K562 (cell line): ENCODE measurements at regions not wholly inside any gene's neighbourhood (a gene's known extent, or its start where the extent isn't known, plus 50 kb on each side); places are given as distances from the start of the nearest gene placed in this dataset.

Experiments used
- ATAC-seq: fragments of 200-7000 bp; cut with Tn5 transposase; 3 replicates; pipeline ENCODE4 v1.9.1; 2020; ENCODE audit warnings: moderate library complexity
- BruUV-seq: library from RNA; stranded (reverse); fragments of 400-500 nt; replicated peaks from 2 replicates; lab custom pipeline; 2021; lab: Mats Ljungman, UMichigan
- CTCF ChIA-PET: fragments of 300-600 bp; formaldehyde crosslinking; extraction: SDS; loops from one replicate; lab custom pipeline; 2021; ENCODE audit warnings: low intra/inter-chr PET ratio; lab: Yijun Ruan, JAX
- POLR2A ChIA-PET: fragments of 300-600, 350-650 bp; sonication (Branson Sonifier 250); formaldehyde crosslinking; extraction: SDS; loops from one replicate; lab custom pipeline; 2021; ENCODE audit warnings: antibody characterized with exemption, inconsistent platforms; lab: Yijun Ruan, JAX
- DNase-seq, 4 experiments: peaks; one replicate each; pipeline versions ENCODE4 v3.0.0 to v3.0.0-alpha.2; 2011 to 2018; ENCODE audit warnings: low spot score in 3 of 4, mixed read lengths in 3 of 4; ENCODE audit errors: extremely low read depth in 1 of 4
- FAIRE-seq: peaks from 2 replicates; lab custom pipeline; 2011; peaks lifted over from hg19 to GRCh38; lab: Jason Lieb, UNC
- H2AFZ ChIP-seq: 2 replicates; pipeline ENCODE4 v1.6.0; 2011; ENCODE audit warnings: low read depth, low read length, control low read depth, inconsistent platforms
- H3K27ac ChIP-seq: fragments of 200-600 bp; 3 replicates; pipeline ENCODE4 v1.8.0; 2011; ENCODE audit warnings: low read depth, mild to moderate bottlenecking, control low read depth, inconsistent platforms, low read length, moderate library complexity, mixed read lengths; ENCODE audit errors: extremely low read depth
- H3K27me3 ChIP-seq, 2 experiments: fragments of 300-600 bp in 1 of 2; 2 replicates in 1 of 2; 3 replicates in 1 of 2; pipeline versions ENCODE4 v1.6.0 to v1.8.0; 2011; ENCODE audit warnings: inconsistent platforms in 2 of 2, low read length in 2 of 2, mild to moderate bottlenecking in 1 of 2, mixed read lengths in 1 of 2, moderate library complexity in 1 of 2; ENCODE audit not compliant: control insufficient read depth in 2 of 2, insufficient read depth in 2 of 2
- H3K36me3 ChIP-seq: fragments of 300-600 bp; 3 replicates; pipeline ENCODE4 v1.8.0; 2011; ENCODE audit warnings: mild to moderate bottlenecking, low read length, inconsistent platforms; ENCODE audit not compliant: control insufficient read depth, insufficient read depth
- H3K4me1 ChIP-seq, 2 experiments: fragments of 200-600 bp in 1 of 2; replicated peaks in 1 of 2; 2 replicates in 1 of 2; 3 replicates in 1 of 2; pipeline versions ENCODE4 v1.5.1 to v1.8.0; 2011; ENCODE audit warnings: inconsistent platforms in 2 of 2, low read length in 2 of 2, mild to moderate bottlenecking in 1 of 2, mixed read lengths in 1 of 2, moderate library complexity in 1 of 2; ENCODE audit not compliant: control insufficient read depth in 2 of 2, insufficient read depth in 2 of 2
- H3K4me2 ChIP-seq: 2 replicates; pipeline ENCODE4 v1.6.1; 2011; ENCODE audit warnings: low read length, control low read depth, inconsistent platforms, mixed read lengths; ENCODE audit not compliant: insufficient read depth
- H3K4me3 ChIP-seq: fragments of 200-600 bp; sonication (generic), shearing (Covaris generic); 2 replicates; pipeline ENCODE4 v1.5.1; 2016; ENCODE audit warnings: control low read depth, inconsistent platforms
- H3K79me2 ChIP-seq: fragments of 200-600 bp; 3 replicates; pipeline ENCODE4 v1.8.0; 2011; ENCODE audit warnings: low read length, inconsistent platforms; ENCODE audit not compliant: control insufficient read depth, insufficient read depth
- H3K9ac ChIP-seq, 2 experiments: 2 replicates each; pipeline versions ENCODE4 v1.6.0 to v1.6.1; 2011; ENCODE audit warnings: low read depth in 2 of 2, low read length in 2 of 2, control low read depth in 1 of 2, inconsistent platforms in 1 of 2, mild to moderate bottlenecking in 1 of 2, mixed read lengths in 1 of 2; ENCODE audit not compliant: insufficient read depth in 1 of 2
- H3K9me1 ChIP-seq: one replicate; pipeline ENCODE4 v1.6.0; 2011; ENCODE audit warnings: inconsistent platforms, mild to moderate bottlenecking, low read length, moderate library complexity; ENCODE audit not compliant: control insufficient read depth, insufficient read depth
- H3K9me3 ChIP-seq: replicated peaks from 2 replicates; pipeline ENCODE4 v1.5.1; 2011; ENCODE audit warnings: low read depth, low read length, inconsistent platforms; ENCODE audit not compliant: control insufficient read depth, insufficient read depth
- H4K20me1 ChIP-seq: replicated peaks from 2 replicates; pipeline ENCODE4 v1.6.1; 2011; ENCODE audit warnings: low read length, inconsistent platforms, mixed read lengths; ENCODE audit not compliant: control insufficient read depth, insufficient read depth
- ADNP ChIP-seq: fragments of 200-800 bp; sonication (Bioruptor generic); IDR thresholded peaks from 2 replicates; pipeline ENCODE4 v1.6.1; 2016; ENCODE audit warnings: missing genetic modification characterization, missing compliant biosample characterization
- AFF4 ChIP-seq: sonication (generic); formaldehyde crosslinking; IDR thresholded peaks from 2 replicates; pipeline ENCODE4 v1.8.0; 2023; ENCODE audit warnings: mild to moderate bottlenecking, missing genetic modification reagents
- CBX3 ChIP-seq, 2 experiments: IDR thresholded peaks; 1 replicate in 1 of 2; 2 replicates in 1 of 2; pipeline ENCODE4 v1.6.1; 2012; ENCODE audit warnings: inconsistent platforms in 2 of 2, low read length in 2 of 2, borderline replicate concordance in 1 of 2, control low read depth in 1 of 2
- DNMT1 ChIP-seq: fragments of 450-650 bp; IDR thresholded peaks from 2 replicates; pipeline ENCODE4 v1.6.1; 2016; ENCODE audit warnings: antibody characterized with exemption, mild to moderate bottlenecking
- ESRRA ChIP-seq: fragments of 450-650 bp; IDR thresholded peaks from 2 replicates; pipeline ENCODE4 v1.6.1; 2014; ENCODE audit warnings: low read depth, mild to moderate bottlenecking, moderate library complexity, borderline replicate concordance
- GABPB1 ChIP-seq: sonication (generic); formaldehyde crosslinking; IDR thresholded peaks from 2 replicates; pipeline ENCODE4 v1.8.0; 2022; ENCODE audit warnings: mild to moderate bottlenecking, missing genetic modification reagents
- KLF6 ChIP-seq: fragments of 250-450 bp; sonication (Bioruptor Pico); IDR thresholded peaks from 2 replicates; pipeline ENCODE4 v1.4.0; 2020; ENCODE audit warnings: mild to moderate bottlenecking, moderate library complexity, borderline replicate concordance
- PML ChIP-seq: IDR thresholded peaks from 2 replicates; pipeline ENCODE4 v1.6.1; 2012; ENCODE audit warnings: low read length, inconsistent platforms
- RBFOX2 ChIP-seq: fragments of 200-400 bp; formaldehyde crosslinking; IDR thresholded peaks from 2 replicates; pipeline ENCODE4 v1.6.1; 2017; ENCODE audit warnings: low read depth, mild to moderate bottlenecking, low read length, moderate library complexity
- SAFB ChIP-seq: fragments of 200-400 bp; formaldehyde crosslinking; IDR thresholded peaks from 2 replicates; pipeline ENCODE4 v1.6.1; 2017; ENCODE audit warnings: low read depth, low read length, borderline replicate concordance
- TCF15 ChIP-seq: fragments of 250-450 bp; sonication (Bioruptor Pico); IDR thresholded peaks from 2 replicates; pipeline ENCODE4 v1.8.0; 2022; ENCODE audit warnings: moderate library complexity, mild to moderate bottlenecking, inconsistent platforms
- TCF7 ChIP-seq: sonication (generic); IDR thresholded peaks from 2 replicates; pipeline ENCODE4 v1.6.1; 2016; ENCODE audit warnings: antibody characterized with exemption, borderline replicate concordance
- ZNF282 ChIP-seq: sonication (generic); formaldehyde crosslinking; IDR thresholded peaks from 2 replicates; pipeline ENCODE4 v1.8.1; 2023; ENCODE audit warnings: missing genetic modification reagents
- ZNF518B ChIP-seq: fragments of 250-450 bp; sonication (Bioruptor Pico); IDR thresholded peaks from 2 replicates; pipeline ENCODE4 v1.5.0; 2021; ENCODE audit warnings: mild to moderate bottlenecking, moderate library complexity
- ZNF589 ChIP-seq: fragments of 200-800 bp; sonication (Bioruptor generic); IDR thresholded peaks from 2 replicates; pipeline ENCODE4 v1.6.1; 2016; ENCODE audit warnings: low read depth, missing genetic modification characterization, missing compliant biosample characterization
- ZNF644 ChIP-seq: fragments of 200-800 bp; sonication (Bioruptor generic); IDR thresholded peaks from 2 replicates; pipeline ENCODE4 v1.6.1; 2016; ENCODE audit warnings: low read depth, missing genetic modification characterization, missing compliant biosample characterization
- WGBS: fragments of 100-300 bp; shearing (Covaris generic); methylation state at CpG from one replicate; pipeline ENCODE4 v1.1.6; 2016; ENCODE audit warnings: low coverage, mixed read lengths; ENCODE audit not compliant: insufficient coverage; ENCODE audit errors: missing lambda C conversion rate; 5-methylcytosine and 5-hydroxymethylcytosine counted together
- in situ Hi-C: fragments of 300-500 bp; cut with MboI; formaldehyde crosslinking; loops from 4 replicates; pipeline ENCODE4 v1.15.0; 2018; ENCODE audit warnings: inconsistent platforms, mixed read lengths
- intact Hi-C: fragments of 100-400 bp; cut with micrococcal nuclease; formaldehyde crosslinking; loops from 2 replicates; pipeline ENCODE4 v1.14.2; 2022

GRCh38 chr11:122042981-122043380 lies 73.0 kb downstream of the BLID start:
- in situ Hi-C loops, result no loop called here
- TF ChIP-seq ADNP (no peak), AFF4 (CRISPR knock-in tag) (no peak), RBFOX2 (no peak), ESRRA (no peak), CBX3 (IDR thresholded peaks at IDR 0.05; ENCODE audit: borderline replicate concordance in 1 of 2, low read length in 2 of 2) (no peak), DNMT1 (no peak), ZNF282 (CRISPR knock-in tag) (no peak), GABPB1 (CRISPR knock-in tag) (no peak), TCF7 (no peak), ZNF518B (CRISPR knock-in tag) (no peak), ZNF644 (tag) (no peak), ZNF589 (CRISPR knock-in tag) (no peak), TCF15 (CRISPR knock-in tag) (no peak), PML (no peak), KLF6 (CRISPR knock-in tag) (no peak), SAFB (no peak)

More at GRCh38 chr11:122042981-122043380, 73.0 kb downstream of the BLID start:
- intact Hi-C loops, result no loop called here
- no peaks in the 10 kb centered on the region for H3K27me3 ChIP-seq
- H3K9me3 ChIP-seq, result no peaks in the 10 kb centered on the region
- no peak overlapping the region for H3K4me2 ChIP-seq
- ATAC-seq (no peak), FAIRE-seq (no peak), DNase-seq (no peak)
- H3K4me3 ChIP-seq, result no peak overlapping the region
- CTCF ChIA-PET, result no interaction called here
- no peaks in the 10 kb centered on the region for H3K9me1 ChIP-seq
- no peaks in the 10 kb centered on the region for H3K79me2 ChIP-seq
- no peaks in the 10 kb centered on the region for H3K36me3 ChIP-seq
- H2AFZ ChIP-seq, result no peak overlapping the region
- H3K9ac ChIP-seq, result no peak overlapping the region
- H4K20me1 ChIP-seq, result no peaks in the 10 kb centered on the region
- H3K4me1 ChIP-seq, result no peaks in the 10 kb centered on the region
- no TSS peak for BruUV-seq
- 0% methylated on average over 7 of the region's 7 CpGs for WGBS
- POLR2A ChIA-PET, result no interaction called here
- no peak overlapping the region for H3K27ac ChIP-seq
